Omental fat pad (tissue), 3 donors: ENCODE measurements at regions not wholly inside any gene's neighbourhood (a gene's known extent, or its start where the extent isn't known, plus 50 kb on each side); places are given as distances from the start of the nearest gene placed in this dataset.
"Not testable (repeated sequence)": the region's sequence is repeated elsewhere in the genome, so short reads cannot be mapped to it uniquely, and the experiment has no call there.

Source experiments
- ATAC-seq: fragments of 150-250 bp; one replicate; pipeline ENCODE4 v1.9.1; 2016; ENCODE audit warnings: mild to moderate bottlenecking, moderate library complexity; ENCODE audit not compliant: low FRiP score
- DNase-seq: peaks from one replicate; pipeline ENCODE4 v3.0.0-alpha.2; 2019; ENCODE audit warnings: low spot score
- TF ChIP-seq, protein P1 (sequence below), 3 donors: fragments of 450-650 bp; IDR thresholded peaks; one replicate each; pipeline ENCODE4 v1.5.1; 2016 to 2017; ENCODE audit warnings: antibody characterized with exemption in 3 of 3, mild to moderate bottlenecking in 3 of 3, moderate library complexity in 2 of 3

- no peak for ATAC-seq
- TF ChIP-seq, protein P1, sequence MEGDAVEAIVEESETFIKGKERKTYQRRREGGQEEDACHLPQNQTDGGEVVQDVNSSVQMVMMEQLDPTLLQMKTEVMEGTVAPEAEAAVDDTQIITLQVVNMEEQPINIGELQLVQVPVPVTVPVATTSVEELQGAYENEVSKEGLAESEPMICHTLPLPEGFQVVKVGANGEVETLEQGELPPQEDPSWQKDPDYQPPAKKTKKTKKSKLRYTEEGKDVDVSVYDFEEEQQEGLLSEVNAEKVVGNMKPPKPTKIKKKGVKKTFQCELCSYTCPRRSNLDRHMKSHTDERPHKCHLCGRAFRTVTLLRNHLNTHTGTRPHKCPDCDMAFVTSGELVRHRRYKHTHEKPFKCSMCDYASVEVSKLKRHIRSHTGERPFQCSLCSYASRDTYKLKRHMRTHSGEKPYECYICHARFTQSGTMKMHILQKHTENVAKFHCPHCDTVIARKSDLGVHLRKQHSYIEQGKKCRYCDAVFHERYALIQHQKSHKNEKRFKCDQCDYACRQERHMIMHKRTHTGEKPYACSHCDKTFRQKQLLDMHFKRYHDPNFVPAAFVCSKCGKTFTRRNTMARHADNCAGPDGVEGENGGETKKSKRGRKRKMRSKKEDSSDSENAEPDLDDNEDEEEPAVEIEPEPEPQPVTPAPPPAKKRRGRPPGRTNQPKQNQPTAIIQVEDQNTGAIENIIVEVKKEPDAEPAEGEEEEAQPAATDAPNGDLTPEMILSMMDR (IDR thresholded peaks at IDR 0.05) = no peak
- no peak for DNase-seq
These were observed 123.4 kb upstream of the PDE1A start for GRCh38 chr2:182550234-182550633.

- ATAC-seq, DNase-seq: not testable (repeated sequence)
These were observed 125.4 kb upstream of the PDE1A start for GRCh38 chr2:182552232-182552631.

DNA sequence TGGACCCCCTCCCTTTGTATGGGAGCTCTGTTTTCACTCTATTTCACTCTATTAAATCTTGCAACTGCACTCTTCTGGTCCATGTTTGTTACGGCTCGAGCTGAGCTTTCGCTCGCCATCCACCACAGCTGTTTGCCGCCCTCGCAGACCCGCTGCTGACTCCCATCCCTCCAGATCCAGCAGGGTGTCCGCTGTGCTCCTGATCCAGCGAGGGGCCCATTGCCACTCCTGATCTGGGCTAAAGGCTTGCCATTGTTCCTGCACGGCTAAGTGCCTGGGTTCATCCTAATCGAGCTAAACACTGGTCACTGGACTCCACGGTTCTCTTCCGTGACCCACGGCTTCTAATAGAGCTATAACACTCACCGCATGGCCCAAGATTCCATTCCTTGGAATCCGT lies 125.9 kb upstream of the PDE1A start:
- ATAC-seq, DNase-seq: not testable (repeated sequence)

- TF ChIP-seq, protein P1 (IDR thresholded peaks at IDR 0.05) = no peak
- ATAC-seq (no peak), DNase-seq (no peak)
These were observed 126.6 kb upstream of the PDE1A start for GRCh38 chr2:182553483-182553882.

DNA sequence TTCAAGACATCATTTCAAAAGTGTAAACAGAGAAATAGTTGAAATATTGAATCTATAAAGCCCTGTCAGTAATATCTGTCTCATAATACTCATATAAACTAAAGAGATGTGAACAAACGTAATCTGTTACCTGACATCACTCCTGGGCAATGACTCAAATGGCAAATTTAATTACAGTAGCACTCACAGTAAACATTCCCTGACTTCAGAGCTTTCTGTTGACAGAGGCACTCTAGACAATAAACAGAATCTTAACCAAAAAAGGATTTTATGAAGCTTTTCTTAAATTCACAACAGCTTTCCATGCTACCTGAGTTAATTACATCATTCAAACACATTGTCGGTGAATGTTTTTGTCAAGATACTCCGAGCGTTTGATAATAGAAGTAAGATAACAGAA lies 128.1 kb upstream of the PDE1A start:
- no peak for DNase-seq
- ATAC-seq = no peak
- TF ChIP-seq, protein P1 (IDR thresholded peaks at IDR 0.05) = no peak

- DNase-seq (no peak), ATAC-seq (no peak)
- TF ChIP-seq, protein P1 (IDR thresholded peaks at IDR 0.05) = no peak
These were observed 131.7 kb upstream of the PDE1A start for GRCh38 chr2:182558564-182558963.

GRCh38 chr2:182559623-182560022 lies 132.8 kb upstream of the PDE1A start:
- TF ChIP-seq, protein P1 (IDR thresholded peaks at IDR 0.05) = no peak
- no peak for DNase-seq
- ATAC-seq = no peak

DNA sequence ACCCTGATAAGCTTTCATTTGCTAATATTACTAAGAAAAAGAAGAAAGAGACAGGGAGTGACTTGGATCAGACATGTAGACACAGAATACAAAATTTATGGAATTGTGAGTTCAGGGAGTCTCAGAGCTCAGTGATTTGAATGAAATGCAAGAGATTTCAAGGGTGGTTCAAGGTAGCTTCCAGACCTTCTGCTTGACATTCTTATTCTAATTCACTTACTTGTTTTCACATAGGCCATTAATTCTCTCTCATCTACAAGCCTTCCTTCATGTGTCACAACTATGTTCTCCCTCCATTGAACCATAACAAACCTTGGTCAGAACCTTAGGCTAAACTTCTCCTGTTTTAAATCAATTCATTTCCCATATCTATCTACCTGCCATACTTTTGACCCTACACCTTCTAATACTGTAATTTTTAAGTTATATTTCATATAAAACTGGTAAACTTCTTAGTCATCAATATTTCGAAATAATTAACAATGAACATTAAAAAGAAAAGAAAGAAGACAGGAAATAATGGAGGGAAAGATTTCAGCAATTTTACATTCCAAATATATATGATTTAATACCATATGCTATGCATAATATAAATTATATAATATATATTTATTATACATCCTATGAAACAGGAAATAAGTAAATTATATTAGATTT lies 139.2 kb upstream of the PDE1A start:
- peak; percentile 70 for ATAC-seq

More for the DNA sequence above, 139.2 kb upstream of the PDE1A start:
- DNase-seq = no peak
- TF ChIP-seq, protein P1 (IDR thresholded peaks at IDR 0.05) = no peak
